RPMI7951 (cell line): ENCODE measurements at regions not wholly inside any gene's neighbourhood (a gene's known extent, or its start where the extent isn't known, plus 50 kb on each side); places are given as distances from the start of the nearest gene placed in this dataset.

Source experiments
- DNase-seq: peaks from one replicate; pipeline ENCODE4 v3.0.0-alpha.2; 2012; ENCODE audit warnings: low read depth

DNA sequence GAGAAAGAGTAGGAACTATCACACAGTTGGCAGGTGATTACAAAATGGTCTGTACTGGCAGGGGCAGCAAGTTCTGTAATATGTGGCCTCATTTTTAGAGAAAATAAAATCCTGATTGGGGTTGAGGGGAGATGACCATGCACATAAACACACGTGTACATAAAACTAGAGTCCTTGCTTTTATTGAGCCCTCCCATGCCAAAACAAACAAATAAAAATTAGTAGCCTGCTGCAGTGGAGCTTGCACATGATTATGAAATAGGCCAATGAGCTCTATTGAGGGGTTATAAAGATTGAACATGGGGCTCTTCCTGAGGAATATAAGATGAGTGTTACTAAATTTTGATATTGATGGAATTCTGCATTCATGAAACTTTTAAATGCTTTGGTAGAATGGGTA is 248.4 kb downstream of the ELAVL2 start:
- no peak for DNase-seq

DNA sequence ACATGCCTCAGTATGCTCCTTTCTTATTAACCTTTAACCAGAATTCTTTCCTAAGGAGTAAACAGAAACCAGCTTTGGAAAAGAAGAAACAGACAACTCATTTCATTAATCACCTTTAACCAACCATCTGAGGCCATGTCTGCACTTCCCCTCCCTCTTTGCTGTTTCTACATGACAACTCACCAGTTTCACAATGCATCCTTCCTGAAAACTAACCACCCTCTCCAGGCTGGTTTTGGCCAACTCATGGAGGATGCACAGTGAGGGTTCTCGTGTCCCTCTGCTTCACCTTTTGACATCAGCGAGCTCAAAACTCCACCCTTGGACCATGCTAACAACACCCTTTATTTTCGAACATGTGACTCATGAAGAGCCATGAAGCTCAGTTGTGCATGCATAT is 244.1 kb downstream of the ELAVL2 start:
- peak; percentile 19 for DNase-seq

DNA sequence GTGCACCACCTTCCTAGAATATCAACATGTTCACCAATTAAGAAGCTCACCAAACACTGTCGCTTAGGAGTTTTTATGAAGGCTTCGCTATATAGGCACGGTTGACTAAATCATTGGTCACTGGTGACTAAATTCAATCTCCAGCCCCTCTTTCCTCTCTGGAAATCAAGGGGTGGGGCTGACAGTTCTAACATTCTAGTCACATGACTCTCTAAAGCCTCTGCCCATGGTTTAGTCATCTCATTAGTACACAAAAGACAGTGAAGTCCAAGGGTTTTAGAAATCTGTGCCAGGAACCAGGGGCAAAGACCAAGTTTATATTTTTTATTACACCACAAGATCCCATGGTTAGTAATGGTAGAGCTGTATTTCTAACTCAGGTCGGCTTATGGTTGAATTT is 243.2 kb downstream of the ELAVL2 start:
- peak; percentile 24 for DNase-seq

DNA sequence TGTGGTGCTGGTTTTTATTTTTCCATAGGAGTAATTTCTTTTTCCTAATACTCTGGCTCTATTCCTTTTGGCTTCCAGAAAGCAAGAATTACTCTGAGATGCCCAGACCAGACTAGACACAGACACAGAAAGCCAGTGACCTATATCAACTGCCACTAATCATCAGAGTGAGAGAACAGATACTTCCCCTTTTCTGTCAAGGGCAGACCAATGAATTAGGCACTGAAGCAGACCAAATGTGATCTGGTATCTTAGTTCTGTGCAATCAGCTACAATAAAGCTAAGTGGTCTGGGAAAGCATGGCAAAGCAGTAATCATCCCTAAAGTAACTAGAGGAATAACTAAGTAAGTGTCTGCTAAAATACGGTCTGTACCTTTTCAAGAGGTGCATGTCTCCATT is 239.1 kb downstream of the ELAVL2 start:
- no peak for DNase-seq

DNA sequence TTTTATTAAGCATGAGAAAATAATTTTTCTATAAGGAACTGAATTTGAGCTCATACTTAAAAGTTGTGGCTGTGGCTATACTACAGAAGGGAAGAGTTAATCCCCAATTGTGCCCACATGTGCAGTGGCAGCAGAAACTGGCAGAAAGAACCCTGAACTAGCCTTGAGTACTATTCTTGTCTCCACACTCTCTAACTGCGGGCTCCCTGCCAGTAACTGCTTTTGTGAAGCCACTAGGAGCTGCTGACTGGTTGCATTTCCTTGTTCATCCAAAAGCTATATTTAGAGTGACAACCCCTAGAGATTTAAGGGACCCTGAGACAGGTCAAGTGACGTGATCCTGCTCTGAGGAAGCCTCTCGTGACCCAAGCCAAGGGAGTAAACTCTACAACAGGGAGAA is 238.6 kb downstream of the ELAVL2 start:
- peak; percentile 21 for DNase-seq

DNA sequence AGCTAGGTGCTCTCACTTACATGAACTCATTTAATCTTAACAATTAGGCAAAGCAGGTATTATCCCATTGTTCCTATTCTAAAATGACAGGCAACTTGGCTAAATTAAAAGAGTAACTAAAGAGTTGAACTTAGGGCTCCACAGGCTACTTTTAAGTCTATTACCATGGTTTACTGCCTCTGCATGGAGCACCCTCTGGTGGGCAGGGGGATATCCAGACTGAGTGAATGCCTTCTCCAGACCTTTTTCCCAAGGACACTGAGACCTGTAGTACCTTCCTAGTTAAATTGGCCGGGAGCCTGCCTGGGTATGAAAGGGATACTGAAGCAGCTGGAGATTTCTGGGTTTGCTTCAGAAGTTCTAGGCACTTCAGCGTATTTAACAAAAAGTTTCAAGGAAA is 238.1 kb downstream of the ELAVL2 start:
- no peak for DNase-seq

DNA sequence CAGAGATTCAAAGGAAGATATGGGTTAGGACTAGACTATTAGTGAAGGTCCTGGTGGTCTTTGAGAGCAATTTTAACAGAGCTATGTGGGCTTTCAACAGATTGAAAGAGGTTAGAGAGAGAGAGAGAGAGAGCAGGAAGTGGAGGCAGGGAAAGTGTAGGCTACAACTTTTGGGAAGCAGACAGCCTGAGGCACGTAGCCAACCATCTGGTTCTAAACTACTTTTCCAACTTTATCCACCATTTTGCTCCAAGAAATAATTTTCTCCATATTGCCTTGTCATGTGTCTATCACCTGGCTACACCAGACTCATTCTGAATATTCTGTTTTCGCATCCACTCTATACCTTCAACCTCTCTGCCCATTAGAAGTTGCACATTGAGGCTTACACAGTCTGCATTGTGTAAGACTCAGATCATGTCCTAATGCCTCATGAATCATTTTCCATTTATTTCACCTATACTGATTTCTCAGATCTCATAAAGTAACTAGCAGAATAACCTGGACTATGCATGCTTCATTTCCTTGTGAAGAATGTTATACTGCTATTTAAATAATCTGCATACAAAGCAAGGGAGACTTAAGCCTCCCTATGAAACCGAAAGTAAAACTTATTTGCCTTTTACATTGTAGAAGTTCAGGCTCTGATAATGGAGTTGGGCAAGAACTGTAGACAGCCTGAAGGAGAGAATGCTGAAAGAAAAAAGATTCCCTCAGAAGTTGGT is 235.6 kb downstream of the ELAVL2 start:
- peak; percentile 26 for DNase-seq

DNA sequence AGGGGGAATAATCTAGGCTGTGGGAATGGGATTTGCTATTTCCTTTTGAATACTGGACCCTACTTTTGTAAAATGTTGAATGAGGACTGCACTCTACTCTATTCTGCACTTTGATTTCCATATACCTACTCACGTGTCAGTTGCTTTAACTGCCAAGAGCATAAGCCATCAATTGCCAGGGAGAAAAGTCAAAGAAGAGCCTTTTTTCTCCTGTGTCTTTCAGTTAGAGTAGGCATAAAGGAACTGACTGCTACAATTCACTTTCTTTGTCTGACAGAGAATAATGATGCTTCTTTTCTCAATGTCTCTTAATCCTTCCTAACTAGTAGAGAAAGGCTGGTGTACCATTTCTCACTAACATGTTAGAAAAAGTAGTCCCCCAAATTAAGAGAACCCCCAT is 231.6 kb downstream of the ELAVL2 start:
- DNase-seq: no peak

DNA sequence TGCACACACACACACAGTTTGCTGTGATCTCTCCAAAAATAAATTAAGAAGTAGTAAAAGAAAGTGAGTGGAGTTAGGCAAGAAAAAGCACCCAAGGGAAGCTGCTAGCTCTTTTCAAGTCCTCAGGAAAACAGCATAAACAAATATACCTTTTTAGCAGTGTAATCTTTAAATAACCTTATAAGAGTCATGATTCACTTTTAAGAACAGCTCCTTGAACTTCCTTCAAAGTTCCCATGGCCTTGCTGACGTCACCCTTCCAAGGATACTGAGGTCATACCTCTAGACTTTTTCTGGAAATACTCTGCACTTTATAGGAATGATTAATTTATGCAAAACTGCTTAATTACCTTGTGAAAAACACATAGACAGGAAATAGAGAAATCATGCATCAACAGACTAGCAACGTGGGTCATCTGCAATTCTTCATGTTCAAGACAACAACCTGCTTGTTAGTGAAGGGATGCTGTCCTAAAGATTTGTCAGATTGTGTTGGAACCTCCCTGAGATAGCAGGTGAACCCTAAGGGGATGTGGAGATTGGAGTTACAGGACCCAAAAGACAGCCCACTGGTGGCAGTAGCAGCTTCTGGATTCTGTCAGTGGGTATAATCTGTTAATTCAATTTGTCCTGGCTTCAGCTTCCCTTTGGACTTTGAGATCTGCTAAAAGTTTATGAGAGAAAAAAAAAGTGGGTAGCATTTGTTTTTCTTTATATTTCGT is 229.0 kb downstream of the ELAVL2 start:
- no peak for DNase-seq

DNA sequence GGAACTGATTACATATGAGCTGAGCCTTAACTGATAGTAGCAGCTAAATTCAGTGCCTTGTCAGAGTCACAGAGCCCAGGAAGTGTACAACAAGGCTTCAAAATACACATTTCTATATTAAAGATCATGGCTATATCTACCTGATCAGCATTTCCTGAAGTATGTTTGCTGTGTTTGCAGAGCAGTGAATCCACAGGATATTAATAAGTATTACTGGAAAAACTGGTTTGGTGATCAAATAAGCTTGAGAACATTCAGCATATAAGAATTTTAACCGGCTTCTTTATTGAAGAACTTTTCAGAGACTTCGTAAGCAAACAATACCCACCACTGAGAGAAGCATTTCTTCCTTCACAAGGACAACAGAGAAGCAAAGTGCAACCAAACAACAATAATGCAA is 227.0 kb downstream of the ELAVL2 start:
- DNase-seq: no peak

DNA sequence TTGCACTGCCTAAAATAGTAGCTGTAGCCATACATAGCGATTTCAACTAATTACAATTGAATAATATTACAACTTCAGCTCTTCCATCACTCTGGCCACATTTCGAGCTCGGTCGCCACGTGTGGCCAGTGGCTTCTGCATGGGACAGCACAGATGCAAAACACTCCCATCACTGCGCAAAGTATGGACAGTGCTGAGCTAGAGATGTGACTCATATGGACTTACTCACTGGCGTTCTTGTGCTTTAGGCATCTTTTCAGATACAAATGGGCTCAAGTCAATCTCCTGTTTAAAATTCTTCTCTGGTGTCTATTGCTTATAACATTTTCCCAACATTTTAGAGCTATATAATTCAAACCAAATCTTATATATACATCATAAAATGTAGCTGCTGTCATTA is 222.7 kb downstream of the ELAVL2 start:
- peak; percentile 63 for DNase-seq

DNA sequence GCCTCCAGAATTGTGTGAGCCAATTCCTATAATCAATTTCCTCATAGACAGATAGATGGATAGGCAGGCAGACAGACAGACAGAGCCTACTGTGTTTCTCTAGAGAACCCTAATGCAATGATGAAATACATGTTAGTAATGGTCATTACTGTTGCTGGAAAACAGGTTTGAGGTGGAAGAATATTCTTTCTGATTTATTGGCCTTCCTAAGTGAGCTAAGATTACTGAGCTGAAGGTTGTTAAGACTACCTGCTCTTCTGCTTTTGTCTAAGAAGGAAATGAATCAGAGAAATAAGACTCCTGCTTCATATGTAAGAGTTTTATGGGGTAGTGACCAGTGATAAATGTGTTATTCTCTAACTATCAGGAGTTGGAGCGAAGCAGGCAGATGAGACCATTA is 219.9 kb downstream of the ELAVL2 start:
- no peak for DNase-seq

DNA sequence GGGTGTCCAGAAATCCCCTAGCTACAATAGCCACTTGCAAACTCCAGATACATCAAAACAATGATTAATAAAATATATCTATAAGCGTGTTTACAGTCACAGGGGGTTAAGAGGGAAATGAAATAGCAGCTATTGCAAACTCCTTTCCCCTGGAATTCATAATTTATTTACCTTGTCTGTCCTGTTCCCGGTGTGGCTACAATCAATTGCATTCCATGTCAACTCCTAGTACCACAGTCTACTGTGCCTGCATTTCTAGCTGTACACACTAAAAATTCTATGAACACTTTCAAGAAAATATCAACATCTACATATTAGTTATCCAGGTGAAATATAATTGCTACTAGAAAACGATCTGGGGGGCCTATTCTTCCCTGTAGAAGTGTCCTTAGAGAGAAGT is 217.6 kb downstream of the ELAVL2 start:
- DNase-seq: no peak

DNA sequence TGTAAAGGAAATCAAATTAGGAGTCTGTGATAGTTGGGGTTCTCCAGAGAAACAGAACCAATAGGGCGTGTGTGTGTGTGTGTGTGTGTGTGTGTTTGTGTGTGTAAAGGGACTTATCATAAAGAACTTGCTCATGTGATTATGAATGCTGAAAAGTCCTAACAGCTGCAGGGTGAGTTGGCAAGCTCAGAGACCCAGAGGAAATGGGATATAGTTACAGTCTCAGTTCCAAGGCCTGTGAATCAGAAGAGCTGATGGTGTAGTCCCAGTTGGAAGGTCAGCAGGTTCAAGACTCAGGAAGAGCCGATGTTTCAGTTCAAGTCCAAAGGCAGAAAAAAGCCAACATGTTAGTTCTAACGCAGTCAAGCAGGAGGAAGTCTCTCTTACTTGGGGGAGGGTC is 214.2 kb downstream of the ELAVL2 start:
- peak; percentile 36 for DNase-seq

DNA sequence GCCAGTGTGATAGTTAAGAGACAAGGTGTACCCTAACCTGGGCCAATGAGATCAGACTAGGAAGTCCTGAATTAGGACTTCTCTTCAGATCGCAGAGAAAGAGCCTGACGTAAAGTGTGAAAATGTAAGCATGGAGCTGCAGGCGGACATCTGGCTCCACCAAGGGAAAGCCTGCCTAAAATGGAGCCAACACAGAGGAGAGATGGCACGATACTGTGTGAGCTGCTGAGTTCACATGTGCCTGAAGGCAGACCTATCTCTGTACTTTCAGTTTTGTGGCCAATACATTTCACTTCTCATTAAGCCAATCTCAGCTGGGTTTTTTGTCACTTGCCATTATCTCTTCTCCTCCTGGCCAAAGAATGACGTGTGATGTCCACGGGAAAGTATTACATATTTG is 210.5 kb downstream of the ELAVL2 start:
- peak; percentile 53 for DNase-seq

DNA sequence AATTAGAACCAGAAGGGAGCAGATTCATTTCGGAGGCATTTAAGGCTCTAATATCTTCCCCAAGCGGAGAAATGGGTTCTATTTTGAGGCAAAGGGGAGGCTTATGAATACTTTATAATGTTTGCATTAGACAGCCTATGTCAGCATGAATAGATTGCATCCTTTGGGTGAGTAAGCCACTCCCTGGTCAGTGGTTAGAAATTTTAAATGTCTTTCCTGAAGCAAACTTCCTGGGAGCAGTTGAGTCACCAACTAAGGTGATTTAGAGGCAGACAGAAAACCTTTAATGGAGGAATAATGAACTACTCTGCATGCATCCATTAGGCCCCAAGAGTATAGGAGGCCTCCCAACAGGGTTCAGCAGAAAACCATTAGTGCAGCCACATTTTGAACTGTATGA is 204.9 kb downstream of the ELAVL2 start:
- peak; percentile 52 for DNase-seq

DNA sequence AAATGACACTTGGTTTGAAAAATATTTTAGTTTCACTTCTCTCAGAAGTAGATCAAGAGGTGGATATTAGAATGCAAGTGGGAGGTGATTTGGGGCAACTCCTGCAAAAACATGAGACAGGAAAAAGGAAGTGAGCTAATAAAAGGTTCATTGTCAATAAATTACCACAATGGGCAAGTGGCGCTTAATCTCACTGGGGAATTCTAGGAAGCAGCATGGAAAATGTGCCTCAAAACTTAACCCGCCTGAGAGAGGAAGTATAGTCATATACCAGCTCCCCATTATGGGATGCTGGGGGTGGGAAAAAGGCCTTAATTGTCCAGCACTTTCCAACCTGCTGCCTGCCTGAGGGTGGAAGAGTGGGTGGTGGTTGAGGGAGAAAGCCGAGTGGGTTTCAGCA is 204.1 kb downstream of the ELAVL2 start:
- no peak for DNase-seq

DNA sequence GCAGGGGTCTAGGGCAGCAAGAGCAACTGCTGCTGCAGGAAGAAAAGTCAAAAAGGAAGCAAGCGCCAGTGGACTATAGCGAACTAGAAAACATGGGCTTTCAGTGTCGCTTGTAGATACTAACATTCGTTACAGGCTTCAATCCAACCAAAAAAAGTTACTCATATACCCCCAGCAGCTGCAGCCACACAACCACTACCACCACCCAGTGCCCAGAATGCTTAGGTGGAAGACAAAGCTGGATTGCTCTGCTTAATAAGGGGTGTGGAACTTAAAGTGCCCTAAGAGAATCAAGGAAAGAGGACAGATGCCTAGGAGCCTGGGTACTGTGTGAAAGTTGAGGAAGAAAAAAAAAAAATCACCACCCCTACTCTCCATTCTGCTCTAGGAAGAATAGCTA is 203.6 kb downstream of the ELAVL2 start:
- DNase-seq: no peak

DNA sequence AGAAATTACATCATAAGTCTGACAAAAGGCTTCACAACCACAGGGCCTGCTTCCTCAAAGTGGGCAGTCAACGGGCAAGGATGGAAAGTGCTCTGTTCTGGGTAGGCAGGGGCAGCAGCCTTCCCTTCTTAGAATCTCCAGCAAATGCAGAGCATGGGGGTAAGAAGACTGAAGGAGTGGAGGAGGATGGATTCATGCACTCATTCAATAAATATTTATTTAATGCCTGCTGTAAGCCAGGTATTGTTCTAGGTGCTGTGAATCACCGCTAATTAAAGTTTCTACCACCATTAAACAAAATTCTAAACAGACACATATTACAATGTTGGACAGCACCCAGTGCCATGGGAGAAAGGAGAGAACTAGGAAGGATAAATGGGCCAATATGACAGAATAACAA is 195.6 kb downstream of the ELAVL2 start:
- no peak for DNase-seq

DNA sequence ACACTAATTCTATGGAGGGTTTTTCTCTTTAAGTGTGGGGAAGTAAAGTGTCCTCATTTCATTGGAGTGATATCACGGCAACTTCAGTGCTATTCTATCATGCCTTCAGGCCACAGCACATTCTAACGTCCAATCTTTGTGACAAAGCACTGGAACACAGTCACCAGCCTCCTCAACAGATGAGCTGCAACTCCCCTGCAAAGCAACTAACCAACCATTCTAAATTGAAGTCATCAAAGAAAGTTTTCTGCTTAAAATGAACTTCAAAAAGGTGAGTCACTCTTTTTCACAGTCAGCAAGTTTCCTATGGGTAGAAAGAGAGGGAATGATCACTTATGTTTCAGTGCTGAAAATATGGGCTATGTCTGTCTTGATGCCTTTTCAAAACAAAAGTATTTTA is 190.8 kb downstream of the ELAVL2 start:
- DNase-seq: peak; percentile 42

DNA sequence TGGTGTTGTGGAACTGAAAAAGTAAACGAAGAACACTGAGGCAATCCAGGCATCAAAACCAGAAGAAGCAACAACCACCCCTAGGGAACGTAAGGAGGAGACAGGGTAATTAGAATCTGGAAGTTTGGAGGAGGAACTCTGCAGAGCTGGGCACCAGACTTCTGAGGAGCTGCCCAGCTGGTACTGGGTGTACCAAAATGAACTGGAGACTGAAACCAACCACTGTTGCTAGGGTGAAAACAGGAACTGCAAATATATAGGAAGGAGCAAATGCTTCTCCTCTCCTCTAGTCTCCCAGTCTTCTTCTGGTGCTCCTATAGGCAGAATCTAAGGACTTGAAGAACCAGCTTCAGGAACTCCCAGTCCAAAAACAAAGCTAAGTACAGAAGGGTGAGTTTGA is 189.8 kb downstream of the ELAVL2 start:
- DNase-seq: no peak

DNA sequence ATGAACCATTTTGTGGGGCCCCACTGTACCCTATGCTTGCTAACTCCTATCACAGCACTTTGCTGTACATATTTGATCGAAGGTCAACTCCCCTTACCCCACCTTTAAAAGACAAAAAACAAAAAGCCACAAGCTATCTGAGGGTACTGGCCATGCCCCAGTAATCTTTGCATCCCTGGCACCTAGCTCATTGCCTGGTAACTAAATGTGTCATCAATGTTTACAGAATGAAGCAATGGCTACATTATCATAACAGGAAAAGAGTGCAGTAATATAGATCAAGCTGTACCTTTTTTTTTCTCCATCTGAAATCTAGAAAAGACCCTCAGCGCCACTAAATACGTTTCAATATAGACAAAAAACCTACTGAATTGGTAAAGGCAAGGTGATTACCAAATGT is 188.0 kb downstream of the ELAVL2 start:
- DNase-seq: no peak

DNA sequence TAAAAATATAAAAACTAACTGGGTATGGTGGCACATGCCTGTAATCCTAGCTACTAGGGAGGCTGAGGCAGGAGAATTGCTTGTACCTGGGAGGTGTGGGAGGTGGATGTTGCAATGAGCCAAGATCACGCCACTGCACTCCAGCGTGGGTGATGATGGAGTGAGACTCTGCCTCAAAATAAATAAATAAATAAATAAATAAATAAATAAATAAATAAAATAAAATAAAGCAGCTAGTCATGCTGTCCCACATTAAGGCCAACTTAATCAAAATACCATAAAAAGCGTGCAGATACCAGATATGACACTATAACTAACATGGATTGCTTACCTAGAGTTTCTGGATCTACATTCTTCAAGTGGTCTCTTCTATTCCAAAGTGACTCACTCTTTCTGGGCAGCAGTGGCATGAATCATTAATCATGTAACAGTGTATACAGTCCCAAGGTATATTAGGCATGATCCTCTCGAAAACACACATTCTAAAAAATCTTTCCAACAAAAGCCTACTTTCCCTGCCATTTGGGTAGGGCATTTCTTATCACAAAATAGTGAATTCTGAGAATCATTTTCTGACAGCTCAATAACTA is 187.1 kb downstream of the ELAVL2 start:
- peak; percentile 37 for DNase-seq
